ENCODE measurements at regions not wholly inside any gene's neighbourhood (a gene's known extent, or its start where the extent isn't known, plus 50 kb on each side); places are given as distances from the start of the nearest gene placed in this dataset.

GRCh38 chr4:16969696-16970135, 71.3 kb upstream of the LDB2 start:
- Histone ChIP-seq H3K9me3 (ENCODE audit: insufficient read depth, low read depth) (no peaks in the 10 kb centered on the region), H3K27me3 (ENCODE audit: insufficient read depth, low read depth) (peaks cover 4% of the 10 kb centered on the region; the same call in 1 of the 2 replicates), H3K36me3 (ENCODE audit: low read depth) (no peaks in the 10 kb centered on the region), H2AFZ (no peak overlapping the region), H3K9me2 (ENCODE audit: insufficient read depth) (no peaks in the 10 kb centered on the region), H3K4me1 (replicated peaks; ENCODE audit: insufficient read depth) (no peaks in the 10 kb centered on the region), H3F3A (ENCODE audit: insufficient read depth, low read depth) (no peaks in the 10 kb centered on the region), H3K79me2 (ENCODE audit: low read depth) (no peaks in the 10 kb centered on the region), H4K20me1 (ENCODE audit: insufficient read depth) (no peaks in the 10 kb centered on the region), H3K4me3 (no peak overlapping the region), H3K4me2 (no peak overlapping the region), H3K27ac (no peak overlapping the region)
- intact Hi-C loops (cut with micrococcal nuclease; ENCODE audit: unreplicated experiment): no loop called here
- POLR2A ChIA-PET (ENCODE audit: unreplicated experiment): no interaction called here
- no peak for DNase-seq
- TF ChIP-seq, protein P1, sequence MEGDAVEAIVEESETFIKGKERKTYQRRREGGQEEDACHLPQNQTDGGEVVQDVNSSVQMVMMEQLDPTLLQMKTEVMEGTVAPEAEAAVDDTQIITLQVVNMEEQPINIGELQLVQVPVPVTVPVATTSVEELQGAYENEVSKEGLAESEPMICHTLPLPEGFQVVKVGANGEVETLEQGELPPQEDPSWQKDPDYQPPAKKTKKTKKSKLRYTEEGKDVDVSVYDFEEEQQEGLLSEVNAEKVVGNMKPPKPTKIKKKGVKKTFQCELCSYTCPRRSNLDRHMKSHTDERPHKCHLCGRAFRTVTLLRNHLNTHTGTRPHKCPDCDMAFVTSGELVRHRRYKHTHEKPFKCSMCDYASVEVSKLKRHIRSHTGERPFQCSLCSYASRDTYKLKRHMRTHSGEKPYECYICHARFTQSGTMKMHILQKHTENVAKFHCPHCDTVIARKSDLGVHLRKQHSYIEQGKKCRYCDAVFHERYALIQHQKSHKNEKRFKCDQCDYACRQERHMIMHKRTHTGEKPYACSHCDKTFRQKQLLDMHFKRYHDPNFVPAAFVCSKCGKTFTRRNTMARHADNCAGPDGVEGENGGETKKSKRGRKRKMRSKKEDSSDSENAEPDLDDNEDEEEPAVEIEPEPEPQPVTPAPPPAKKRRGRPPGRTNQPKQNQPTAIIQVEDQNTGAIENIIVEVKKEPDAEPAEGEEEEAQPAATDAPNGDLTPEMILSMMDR (conservative IDR thresholded peaks at IDR 0.05): no peak
- no peak for TF ChIP-seq EZH2 (IDR thresholded peaks at IDR 0.05; ENCODE audit: low read depth)
- BruUV-seq (replicated peaks): no TSS peak
- CTCF ChIA-PET: no interaction called here

GRCh38 chr4:16967722-16968121, 69.3 kb upstream of the LDB2 start:
- Histone ChIP-seq H3K27me3 (ENCODE audit: insufficient read depth, low read depth) (peaks cover 2% of the 10 kb centered on the region; the same call in 1 of the 2 replicates), H3K36me3 (ENCODE audit: low read depth) (no peaks in the 10 kb centered on the region), H3K4me1 (replicated peaks; ENCODE audit: insufficient read depth) (no peaks in the 10 kb centered on the region), H3K4me3 (no peak overlapping the region), H3F3A (ENCODE audit: insufficient read depth, low read depth) (no peaks in the 10 kb centered on the region), H3K9me3 (ENCODE audit: insufficient read depth, low read depth) (no peaks in the 10 kb centered on the region), H3K79me2 (ENCODE audit: low read depth) (no peaks in the 10 kb centered on the region), H4K20me1 (ENCODE audit: insufficient read depth) (no peaks in the 10 kb centered on the region), H3K27ac (no peak overlapping the region), H3K4me2 (no peak overlapping the region), H3K9me2 (ENCODE audit: insufficient read depth) (no peaks in the 10 kb centered on the region), H2AFZ (no peak overlapping the region)
- ChIA-PET POLR2A (ENCODE audit: unreplicated experiment) (no interaction called here), CTCF (interaction anchor here (0.6 kb wide), 1 partner anchor 545 kb away, joined by 3 read pairs; no protein-coding TSS in a partner anchor)
- intact Hi-C loops (cut with micrococcal nuclease; ENCODE audit: unreplicated experiment): no loop called here
- BruUV-seq (replicated peaks): no TSS peak
- no peak for TF ChIP-seq EZH2 (IDR thresholded peaks at IDR 0.05; ENCODE audit: low read depth)
- TF ChIP-seq, protein P1 (conservative IDR thresholded peaks at IDR 0.05): no peak
- no peak for DNase-seq

GRCh38 chr4:16959305-16959704, 60.9 kb upstream of the LDB2 start:
- no peak overlapping the region for H3K4me3 ChIP-seq
- no peak overlapping the region for H2AFZ ChIP-seq
- H3K27me3 ChIP-seq (ENCODE audit: insufficient read depth, low read depth): no peaks in the 10 kb centered on the region
- TF ChIP-seq, protein P1 (conservative IDR thresholded peaks at IDR 0.05): no peak
- no peak for TF ChIP-seq EZH2 (IDR thresholded peaks at IDR 0.05; ENCODE audit: low read depth)
- no peak overlapping the region for H3K27ac ChIP-seq
- no peak overlapping the region for H3K4me2 ChIP-seq
- H3K36me3 ChIP-seq (ENCODE audit: low read depth): no peaks in the 10 kb centered on the region
- no peaks in the 10 kb centered on the region for H3K9me3 ChIP-seq (ENCODE audit: insufficient read depth, low read depth)
- no peaks in the 10 kb centered on the region for H4K20me1 ChIP-seq (ENCODE audit: insufficient read depth)
- no peaks in the 10 kb centered on the region for H3K9me2 ChIP-seq (ENCODE audit: insufficient read depth)
- ChIA-PET POLR2A (ENCODE audit: unreplicated experiment) (no interaction called here), CTCF (no interaction called here)
- BruUV-seq (replicated peaks): no TSS peak
- intact Hi-C loops (cut with micrococcal nuclease; ENCODE audit: unreplicated experiment): no loop called here
- H3K4me1 ChIP-seq (replicated peaks; ENCODE audit: insufficient read depth): no peaks in the 10 kb centered on the region
- no peaks in the 10 kb centered on the region for H3K79me2 ChIP-seq (ENCODE audit: low read depth)
- DNase-seq: no peak
- H3F3A ChIP-seq (ENCODE audit: insufficient read depth, low read depth): no peaks in the 10 kb centered on the region
